T-cell (primary cell): ENCODE measurements at regions not wholly inside any gene's neighbourhood (a gene's known extent, or its start where the extent isn't known, plus 50 kb on each side); places are given as distances from the start of the nearest gene placed in this dataset.

Source experiments
- ATAC-seq, 4 experiments: fragments of 200-7000 bp in 3 of 4; fragments of 150-1000 bp in 1 of 4; cut with Tn5 transposase; replicated peaks in 1 of 4; 1 replicate in 3 of 4; 2 replicates in 1 of 4; pipeline ENCODE4 v1.10.0; 2021; ENCODE audit warnings: moderate library complexity in 3 of 4, mild to moderate bottlenecking in 2 of 4, moderate number of reproducible peaks in 1 of 4
- CTCF ChIA-PET, 2 donors: fragments of 300-600 bp; sonication (Branson Sonifier 250); formaldehyde crosslinking; loops; one replicate each; lab custom pipeline; 2022; ENCODE audit warnings: antibody characterized with exemption in 2 of 2; lab: Charles Lee
- POLR2A ChIA-PET, 2 donors: fragments of 300-600 bp; sonication (Branson Sonifier 250); formaldehyde crosslinking; loops; one replicate each; lab custom pipeline; 2022; ENCODE audit warnings: antibody characterized with exemption in 2 of 2; lab: Charles Lee
- DNase-seq, 35 experiments: peaks; one replicate each; pipeline versions ENCODE4 v3.0.0 to v3.0.0-alpha.2; 2013 to 2023
- H3K27ac ChIP-seq: one replicate; pipeline ENCODE4 v1.5.1; 2013; ENCODE audit warnings: low read length
- H3K27me3 ChIP-seq, 2 experiments: replicated peaks in 1 of 2; 1 replicate in 1 of 2; 2 replicates in 1 of 2; pipeline versions ENCODE4 v1.6.1 to v1.7.0; 2013; ENCODE audit warnings: low read length in 1 of 2, mixed read lengths in 1 of 2; ENCODE audit not compliant: control insufficient read depth in 2 of 2, insufficient read depth in 2 of 2; ENCODE audit errors: extremely low read depth in 1 of 2
- H3K36me3 ChIP-seq, 2 donors: 1 replicate in 1 of 2; 2 replicates in 1 of 2; pipeline versions ENCODE4 v1.6.1 to v1.7.0; 2013; ENCODE audit warnings: low read length in 1 of 2; ENCODE audit not compliant: control insufficient read depth in 2 of 2, insufficient read depth in 1 of 2; ENCODE audit errors: extremely low read depth in 1 of 2
- H3K4me1 ChIP-seq, 2 experiments: 1 replicate in 1 of 2; 2 replicates in 1 of 2; pipeline versions ENCODE4 v1.6.1 to v1.7.0; 2013; ENCODE audit warnings: low read length in 2 of 2, mixed read lengths in 1 of 2; ENCODE audit not compliant: insufficient read depth in 2 of 2, control insufficient read depth in 1 of 2; ENCODE audit errors: extremely low read depth in 1 of 2
- H3K4me3 ChIP-seq, 2 donors: 1 replicate in 1 of 2; 2 replicates in 1 of 2; pipeline versions ENCODE4 v1.5.1 to v1.7.0; 2013; ENCODE audit warnings: mild to moderate bottlenecking in 2 of 2, low read length in 1 of 2, moderate library complexity in 1 of 2; ENCODE audit not compliant: control insufficient read depth in 1 of 2; ENCODE audit errors: extremely low read depth in 1 of 2
- H3K9me3 ChIP-seq: 2 replicates; pipeline ENCODE4 v1.7.0; 2013
- H3K27ac Mint-ChIP-seq, 2 donors: one replicate each; pipeline ENCODE4 v1.8.0; 2020 to 2021; ENCODE audit warnings: mild to moderate bottlenecking in 2 of 2, mixed read lengths in 2 of 2
- H3K27me3 Mint-ChIP-seq, 2 donors: one replicate each; pipeline ENCODE4 v1.8.0; 2021 to 2022; ENCODE audit warnings: mixed read lengths in 2 of 2
- H3K36me3 Mint-ChIP-seq: one replicate; pipeline ENCODE4 v1.8.0; 2021; ENCODE audit warnings: mixed read lengths
- H3K4me1 Mint-ChIP-seq, 3 donors: one replicate each; pipeline ENCODE4 v1.8.0; 2020 to 2022; ENCODE audit warnings: mixed read lengths in 3 of 3, mild to moderate bottlenecking in 1 of 3
- H3K4me3 Mint-ChIP-seq, 3 donors: one replicate each; pipeline ENCODE4 v1.8.0; 2020 to 2022; ENCODE audit warnings: mild to moderate bottlenecking in 3 of 3, mixed read lengths in 3 of 3, moderate library complexity in 3 of 3
- H3K9me3 Mint-ChIP-seq, 3 donors: one replicate each; pipeline ENCODE4 v1.8.0; 2020 to 2022; ENCODE audit warnings: mixed read lengths in 3 of 3
- WGBS: methylation state at CpG from one replicate; pipeline ENCODE4 v1.1.5; 2013; ENCODE audit warnings: missing lambda C conversion rate; ENCODE audit not compliant: insufficient coverage; 5-methylcytosine and 5-hydroxymethylcytosine counted together

GRCh38 chr14:66092206-66092605, 394.0 kb upstream of the CCDC196 start:
- Mint-ChIP-seq H3K4me3 (no peak overlapping the region), H3K4me1 (no peaks in the 10 kb centered on the region), H3K27me3 (peaks cover 3 to 7% of the 10 kb centered on the region in 2 donors), H3K36me3 (no peaks in the 10 kb centered on the region), H3K27ac (no peak overlapping the region), H3K9me3 (no peaks in the 10 kb centered on the region)
- Histone ChIP-seq H3K27ac (no peak overlapping the region), H3K4me3 (no peak overlapping the region), H3K27me3 (peaks cover 0 to 17% of the 10 kb centered on the region in 2 experiments), H3K9me3 (no peaks in the 10 kb centered on the region), H3K4me1 (no peaks in the 10 kb centered on the region), H3K36me3 (no peaks in the 10 kb centered on the region)
- no peak for DNase-seq
- ChIA-PET POLR2A (interaction anchor here in 1 of 2 donors (0.6 kb wide), 1 partner anchor 657 kb away, joined by 5 read pairs; no protein-coding TSS in a partner anchor), CTCF (no interaction called here)
- no CpG with 5 or more reads among the region's 1 CpG for WGBS
- ATAC-seq, result no peak

- 95% methylated on average over 11 of the region's 12 CpGs for WGBS
- H3K9me3 Mint-ChIP-seq, result no peaks in the 10 kb centered on the region
- ATAC-seq (no peak), DNase-seq (no peak)
- Histone ChIP-seq H3K4me3 (no peak overlapping the region), H3K27me3 (peaks cover 0 to 17% of the 10 kb centered on the region in 2 experiments), H3K36me3 (no peaks in the 10 kb centered on the region), H3K27ac (no peak overlapping the region), H3K9me3 (no peaks in the 10 kb centered on the region), H3K4me1 (no peaks in the 10 kb centered on the region)
- CTCF ChIA-PET, result no interaction called here
- no peak overlapping the region for H3K27ac Mint-ChIP-seq
- H3K36me3 Mint-ChIP-seq, result no peaks in the 10 kb centered on the region
- H3K4me1 Mint-ChIP-seq, result no peaks in the 10 kb centered on the region
- POLR2A ChIA-PET, result no interaction called here
- H3K27me3 Mint-ChIP-seq, result peaks cover 3 to 7% of the 10 kb centered on the region in 2 donors
- no peak overlapping the region for H3K4me3 Mint-ChIP-seq
These were observed 393.4 kb upstream of the CCDC196 start for GRCh38 chr14:66092748-66093147.

- Histone ChIP-seq H3K36me3 (no peaks in the 10 kb centered on the region), H3K4me1 (no peaks in the 10 kb centered on the region), H3K27ac (no peak overlapping the region), H3K9me3 (no peaks in the 10 kb centered on the region), H3K4me3 (no peak overlapping the region), H3K27me3 (peaks cover 0 to 17% of the 10 kb centered on the region in 2 experiments)
- ChIA-PET POLR2A (no interaction called here), CTCF (no interaction called here)
- no peak overlapping the region for H3K4me3 Mint-ChIP-seq
- DNase-seq (no peak), ATAC-seq (no peak)
- no peaks in the 10 kb centered on the region for H3K4me1 Mint-ChIP-seq
- H3K36me3 Mint-ChIP-seq, result no peaks in the 10 kb centered on the region
- H3K27me3 Mint-ChIP-seq, result peaks cover 3 to 7% of the 10 kb centered on the region in 2 donors
- 87% methylated on average over 27 of the region's 38 CpGs for WGBS
- no peak overlapping the region for H3K27ac Mint-ChIP-seq
- H3K9me3 Mint-ChIP-seq, result no peaks in the 10 kb centered on the region
These were observed 392.0 kb upstream of the CCDC196 start for GRCh38 chr14:66094001-66094727.

- 95% methylated on average over 4 of the region's 4 CpGs for WGBS
- ATAC-seq (no peak), DNase-seq (no peak)
- H3K27me3 Mint-ChIP-seq, result peaks cover 0 to 3% of the 10 kb centered on the region in 2 donors
- ChIA-PET POLR2A (no interaction called here), CTCF (interaction anchor here in 1 of 2 donors (0.6 kb wide), 1 partner anchor 738 kb away, joined by 3 read pairs; no protein-coding TSS in a partner anchor)
- Histone ChIP-seq H3K27ac (no peak overlapping the region), H3K4me1 (no peaks in the 10 kb centered on the region), H3K9me3 (no peaks in the 10 kb centered on the region), H3K36me3 (no peaks in the 10 kb centered on the region), H3K4me3 (no peak overlapping the region), H3K27me3 (peaks cover 0 to 8% of the 10 kb centered on the region in 2 experiments)
- H3K36me3 Mint-ChIP-seq, result no peaks in the 10 kb centered on the region
- H3K27ac Mint-ChIP-seq, result no peak overlapping the region
- no peaks in the 10 kb centered on the region for H3K4me1 Mint-ChIP-seq
- no peaks in the 10 kb centered on the region for H3K9me3 Mint-ChIP-seq
- H3K4me3 Mint-ChIP-seq, result no peak overlapping the region
These were observed 386.7 kb upstream of the CCDC196 start for GRCh38 chr14:66099451-66099850.

GRCh38 chr14:66099931-66100330, 386.2 kb upstream of the CCDC196 start:
- H3K27me3 Mint-ChIP-seq, result peaks cover 0 to 3% of the 10 kb centered on the region in 2 donors
- DNase-seq, result no peak
- H3K4me1 Mint-ChIP-seq, result no peaks in the 10 kb centered on the region
- H3K4me3 Mint-ChIP-seq, result no peak overlapping the region
- WGBS, result no CpG with 5 or more reads among the region's 1 CpG
- Histone ChIP-seq H3K4me3 (no peak overlapping the region), H3K36me3 (no peaks in the 10 kb centered on the region), H3K27ac (no peak overlapping the region), H3K4me1 (no peaks in the 10 kb centered on the region), H3K27me3 (peaks cover 0 to 5% of the 10 kb centered on the region in 2 experiments), H3K9me3 (no peaks in the 10 kb centered on the region)
- POLR2A ChIA-PET, result no interaction called here
- H3K27ac Mint-ChIP-seq, result no peak overlapping the region
- no peak for ATAC-seq
- no peaks in the 10 kb centered on the region for H3K36me3 Mint-ChIP-seq
- CTCF ChIA-PET, result no interaction called here
- no peaks in the 10 kb centered on the region for H3K9me3 Mint-ChIP-seq

GRCh38 chr14:66101662-66102061, 384.5 kb upstream of the CCDC196 start:
- DNase-seq (no peak), ATAC-seq (no peak)
- no peaks in the 10 kb centered on the region for H3K9me3 ChIP-seq
- ChIA-PET CTCF (interaction anchor here in 1 of 2 donors (0.6 kb wide), 1 partner anchor 981 kb away, joined by 5 read pairs; no protein-coding TSS in a partner anchor), POLR2A (no interaction called here)
- peaks cover 0 to 5% of the 10 kb centered on the region in 2 experiments for H3K27me3 ChIP-seq
- no peaks in the 10 kb centered on the region for H3K36me3 ChIP-seq
- no peaks in the 10 kb centered on the region for H3K9me3 Mint-ChIP-seq
- no peaks in the 10 kb centered on the region for H3K36me3 Mint-ChIP-seq
- no peaks in the 10 kb centered on the region for H3K4me1 ChIP-seq
- H3K4me3 ChIP-seq, result no peak overlapping the region
- H3K4me3 Mint-ChIP-seq, result no peak overlapping the region
- H3K27me3 Mint-ChIP-seq, result peaks cover 0 to 8% of the 10 kb centered on the region in 2 donors
- no peak overlapping the region for H3K27ac Mint-ChIP-seq
- WGBS, result 100% methylated on average over 1 of the region's 1 CpG
- no peak overlapping the region for H3K27ac ChIP-seq
- no peaks in the 10 kb centered on the region for H3K4me1 Mint-ChIP-seq
